ENCODE measurements at regions not wholly inside any gene's neighbourhood (a gene's known extent, or its start where the extent isn't known, plus 50 kb on each side); places are given as distances from the start of the nearest gene placed in this dataset.

GRCh38 chr18:27621236-27621890, 436.3 kb upstream of the CHST9 start:
- BruUV-seq (replicated peaks) = no TSS peak
- DNase-seq (ENCODE audit: low read depth, low spot score) (no peak), ATAC-seq (no peak)
- Histone ChIP-seq H3K4me3 (ENCODE audit: low read depth in 2 of 2, low read length in 2 of 2) (no peak overlapping the region), H3K9me3 (ENCODE audit: control insufficient read depth, insufficient read depth, low read depth, low read length) (no peaks in the 10 kb centered on the region), H3K27ac (ENCODE audit: low read length) (no peak overlapping the region), H3K36me3 (ENCODE audit: control insufficient read depth, insufficient read depth, low read length) (no peaks in the 10 kb centered on the region), H3K4me1 (ENCODE audit: control insufficient read depth, insufficient read depth, low read length) (no peaks in the 10 kb centered on the region), H3K27me3 (ENCODE audit: control insufficient read depth, insufficient read depth, low read length) (no peaks in the 10 kb centered on the region)
- intact Hi-C loops (cut with micrococcal nuclease; ENCODE audit: unreplicated experiment) (no loop called here), in situ Hi-C loops (cut with HindIII; ENCODE audit: low pct_unique_long_range_greater_than_20kb, low sequenced_read_pairs) (no loop called here)
- CTCF ChIA-PET = no interaction called here
- TF ChIP-seq CTCF (IDR thresholded peaks at IDR 0.05) = no peak
- TF ChIP-seq, protein P1, sequence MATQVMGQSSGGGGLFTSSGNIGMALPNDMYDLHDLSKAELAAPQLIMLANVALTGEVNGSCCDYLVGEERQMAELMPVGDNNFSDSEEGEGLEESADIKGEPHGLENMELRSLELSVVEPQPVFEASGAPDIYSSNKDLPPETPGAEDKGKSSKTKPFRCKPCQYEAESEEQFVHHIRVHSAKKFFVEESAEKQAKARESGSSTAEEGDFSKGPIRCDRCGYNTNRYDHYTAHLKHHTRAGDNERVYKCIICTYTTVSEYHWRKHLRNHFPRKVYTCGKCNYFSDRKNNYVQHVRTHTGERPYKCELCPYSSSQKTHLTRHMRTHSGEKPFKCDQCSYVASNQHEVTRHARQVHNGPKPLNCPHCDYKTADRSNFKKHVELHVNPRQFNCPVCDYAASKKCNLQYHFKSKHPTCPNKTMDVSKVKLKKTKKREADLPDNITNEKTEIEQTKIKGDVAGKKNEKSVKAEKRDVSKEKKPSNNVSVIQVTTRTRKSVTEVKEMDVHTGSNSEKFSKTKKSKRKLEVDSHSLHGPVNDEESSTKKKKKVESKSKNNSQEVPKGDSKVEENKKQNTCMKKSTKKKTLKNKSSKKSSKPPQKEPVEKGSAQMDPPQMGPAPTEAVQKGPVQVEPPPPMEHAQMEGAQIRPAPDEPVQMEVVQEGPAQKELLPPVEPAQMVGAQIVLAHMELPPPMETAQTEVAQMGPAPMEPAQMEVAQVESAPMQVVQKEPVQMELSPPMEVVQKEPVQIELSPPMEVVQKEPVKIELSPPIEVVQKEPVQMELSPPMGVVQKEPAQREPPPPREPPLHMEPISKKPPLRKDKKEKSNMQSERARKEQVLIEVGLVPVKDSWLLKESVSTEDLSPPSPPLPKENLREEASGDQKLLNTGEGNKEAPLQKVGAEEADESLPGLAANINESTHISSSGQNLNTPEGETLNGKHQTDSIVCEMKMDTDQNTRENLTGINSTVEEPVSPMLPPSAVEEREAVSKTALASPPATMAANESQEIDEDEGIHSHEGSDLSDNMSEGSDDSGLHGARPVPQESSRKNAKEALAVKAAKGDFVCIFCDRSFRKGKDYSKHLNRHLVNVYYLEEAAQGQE (IDR thresholded peaks at IDR 0.05; ENCODE audit: insufficient read depth in 1 of 2, low read depth in 2 of 2, low read length in 1 of 2) = no peak
- TF ChIP-seq TCF7L2 (IDR thresholded peaks at IDR 0.05; ENCODE audit: low read depth, low read length) = no peak
- no peak for TF ChIP-seq SIN3A (IDR thresholded peaks at IDR 0.05; ENCODE audit: borderline replicate concordance, insufficient read depth, low read depth, low read length)
- TF ChIP-seq POLR2AphosphoS5 (IDR thresholded peaks at IDR 0.05; ENCODE audit: low read depth, low read length) = no peak
- POLR2A ChIA-PET = no interaction called here

DNA sequence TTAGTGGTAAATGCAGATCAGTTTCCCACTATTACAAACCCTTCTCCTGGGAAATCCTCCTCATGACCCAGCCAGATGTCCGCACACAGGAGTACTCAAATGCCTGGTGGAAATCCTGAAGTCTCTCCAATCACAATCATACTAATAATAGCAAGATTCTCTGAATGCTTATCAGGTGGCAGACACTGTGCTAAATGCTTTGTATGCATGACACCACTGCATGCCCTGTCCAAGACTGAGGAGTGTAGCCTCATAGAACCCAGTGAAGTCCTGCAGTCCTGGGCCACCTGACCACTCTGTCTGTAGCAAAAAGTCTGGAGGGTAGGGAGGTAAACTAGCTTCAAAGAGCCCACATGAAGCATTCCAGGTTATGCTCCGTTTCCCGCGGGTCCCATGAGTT, 434.8 kb upstream of the CHST9 start:
- no peak for ATAC-seq
- CTCF ChIA-PET = no interaction called here
- Histone ChIP-seq H3K36me3 (ENCODE audit: control insufficient read depth, insufficient read depth, low read length) (no peaks in the 10 kb centered on the region), H3K4me3 (ENCODE audit: low read depth in 2 of 2, low read length in 2 of 2) (no peak overlapping the region), H3K9me3 (ENCODE audit: control insufficient read depth, insufficient read depth, low read depth, low read length) (no peaks in the 10 kb centered on the region), H3K27me3 (ENCODE audit: control insufficient read depth, insufficient read depth, low read length) (no peaks in the 10 kb centered on the region), H3K27ac (ENCODE audit: low read length) (no peak overlapping the region), H3K4me1 (ENCODE audit: control insufficient read depth, insufficient read depth, low read length) (no peaks in the 10 kb centered on the region)
- in situ Hi-C loops (cut with HindIII; ENCODE audit: low pct_unique_long_range_greater_than_20kb, low sequenced_read_pairs) (no loop called here), intact Hi-C loops (cut with micrococcal nuclease; ENCODE audit: unreplicated experiment) (no loop called here)
- TF ChIP-seq CTCF (IDR thresholded peaks at IDR 0.05) (no peak), TCF7L2 (IDR thresholded peaks at IDR 0.05; ENCODE audit: low read depth, low read length) (no peak), POLR2AphosphoS5 (IDR thresholded peaks at IDR 0.05; ENCODE audit: low read depth, low read length) (no peak), SIN3A (IDR thresholded peaks at IDR 0.05; ENCODE audit: borderline replicate concordance, insufficient read depth, low read depth, low read length) (no peak)
- TF ChIP-seq, protein P1 (IDR thresholded peaks at IDR 0.05; ENCODE audit: insufficient read depth in 1 of 2, low read depth in 2 of 2, low read length in 1 of 2) = no peak
- POLR2A ChIA-PET = no interaction called here
- no TSS peak for BruUV-seq (replicated peaks)
- DNase-seq (ENCODE audit: low read depth, low spot score) = no peak

Data from Panc1 (cell line).